ENCODE measurements at regions not wholly inside any gene's neighbourhood (a gene's known extent, or its start where the extent isn't known, plus 50 kb on each side); places are given as distances from the start of the nearest gene placed in this dataset.
A peak's percentile ranks its signal among the peaks of the same experiment; 100 is the strongest.

- in situ Hi-C loops (cut with HindIII; ENCODE audit: low sequenced_read_pairs), result no loop called here
- TF ChIP-seq CTCF (IDR thresholded peaks at IDR 0.05; ENCODE audit: low read depth, low read length), result peak; percentile 47
- peak overlapping the region; percentile 55 for H3K4me3 ChIP-seq (ENCODE audit: low read depth, low read length)
- DNase-seq (ENCODE audit: low read depth, low spot score), result peak; percentile 70
Observed at GRCh38 chr4:164383358-164384220, 370.3 kb upstream of the SMIM31 start.

- H3K4me3 ChIP-seq (ENCODE audit: low read depth, low read length), result no peak overlapping the region
- in situ Hi-C loops (cut with HindIII; ENCODE audit: low sequenced_read_pairs), result no loop called here
- TF ChIP-seq CTCF (IDR thresholded peaks at IDR 0.05; ENCODE audit: low read depth, low read length), result no peak
- no peak for DNase-seq (ENCODE audit: low read depth, low spot score)
Observed at GRCh38 chr4:164384416-164384815, 369.5 kb upstream of the SMIM31 start.

GRCh38 chr4:164396439-164396838 is 357.5 kb upstream of the SMIM31 start:
- H3K4me3 ChIP-seq (ENCODE audit: low read depth, low read length), result no peak overlapping the region
- in situ Hi-C loops (cut with HindIII; ENCODE audit: low sequenced_read_pairs), result no loop called here
- TF ChIP-seq CTCF (IDR thresholded peaks at IDR 0.05; ENCODE audit: low read depth, low read length), result no peak
- DNase-seq (ENCODE audit: low read depth, low spot score), result peak; percentile 5

- in situ Hi-C loops (cut with HindIII; ENCODE audit: low sequenced_read_pairs), result no loop called here
- no peak overlapping the region for H3K4me3 ChIP-seq (ENCODE audit: low read depth, low read length)
- TF ChIP-seq CTCF (IDR thresholded peaks at IDR 0.05; ENCODE audit: low read depth, low read length), result no peak
- no peak for DNase-seq (ENCODE audit: low read depth, low spot score)
Observed at GRCh38 chr4:164402554-164402953, 351.4 kb upstream of the SMIM31 start.

- no peak overlapping the region for H3K4me3 ChIP-seq (ENCODE audit: low read depth, low read length)
- no peak for TF ChIP-seq CTCF (IDR thresholded peaks at IDR 0.05; ENCODE audit: low read depth, low read length)
- no peak for DNase-seq (ENCODE audit: low read depth, low spot score)
- in situ Hi-C loops (cut with HindIII; ENCODE audit: low sequenced_read_pairs), result no loop called here
Observed at GRCh38 chr4:164405774-164406173, 348.2 kb upstream of the SMIM31 start.

- no peak for TF ChIP-seq CTCF (IDR thresholded peaks at IDR 0.05; ENCODE audit: low read depth, low read length)
- in situ Hi-C loops (cut with HindIII; ENCODE audit: low sequenced_read_pairs), result no loop called here
- H3K4me3 ChIP-seq (ENCODE audit: low read depth, low read length), result no peak overlapping the region
- DNase-seq (ENCODE audit: low read depth, low spot score), result no peak
Observed at GRCh38 chr4:164408831-164409230, 345.1 kb upstream of the SMIM31 start.
